IMR-90 (cell line): ENCODE measurements at regions not wholly inside any gene's neighbourhood (a gene's known extent, or its start where the extent isn't known, plus 50 kb on each side); places are given as distances from the start of the nearest gene placed in this dataset.

Source experiments
- ATAC-seq: fragments of 200-7000 bp; cut with Tn5 transposase; 2 replicates; pipeline ENCODE4 v1.9.1; 2020; ENCODE audit warnings: low read depth, mild to moderate bottlenecking, moderate library complexity
- BruUV-seq: library from RNA; stranded (reverse); fragments of 400-500 nt; replicated peaks from 2 replicates; lab custom pipeline; 2021; lab: Mats Ljungman, UMichigan
- CTCF ChIA-PET: fragments of 300-600 bp; formaldehyde crosslinking; extraction: SDS; loops from one replicate; lab custom pipeline; 2021; ENCODE audit warnings: antibody characterized with exemption; lab: Yijun Ruan, JAX
- POLR2A ChIA-PET: fragments of 300-600 bp; sonication (Branson Sonifier 250); formaldehyde crosslinking; loops from one replicate; lab custom pipeline; 2022; ENCODE audit warnings: antibody characterized with exemption; ENCODE audit not compliant: unreplicated experiment; lab: Charles Lee
- DNase-seq: peaks from one replicate; pipeline ENCODE4 v3.0.0; 2013
- H2AFZ ChIP-seq: replicated peaks from 2 replicates; pipeline ENCODE3; 2013; ENCODE audit warnings: low read length, mild to moderate bottlenecking; ENCODE audit not compliant: poor library complexity
- H2AK5ac ChIP-seq: 2 replicates; pipeline ENCODE4 v1.6.1; 2013; ENCODE audit warnings: low read depth, low read length, inconsistent platforms
- H2AK9ac ChIP-seq: replicated peaks from 2 replicates; pipeline ENCODE3; 2013; ENCODE audit warnings: mild to moderate bottlenecking, low read depth, low read length, moderate library complexity; ENCODE audit not compliant: poor library complexity
- H2BK120ac ChIP-seq: 2 replicates; pipeline ENCODE4 v1.6.1; 2013; ENCODE audit warnings: low read depth, low read length, inconsistent platforms
- H2BK15ac ChIP-seq: 3 replicates; pipeline ENCODE4 v1.6.1; 2013; ENCODE audit warnings: low read depth, low read length, inconsistent platforms
- H2BK20ac ChIP-seq: 2 replicates; pipeline ENCODE4 v1.6.1; 2013; ENCODE audit warnings: low read depth, mild to moderate bottlenecking, inconsistent platforms, low read length, moderate library complexity
- H2BK5ac ChIP-seq: 2 replicates; pipeline ENCODE4 v1.6.1; 2013; ENCODE audit warnings: mild to moderate bottlenecking, low read depth, low read length, inconsistent platforms; ENCODE audit not compliant: poor library complexity, severe bottlenecking
- H3K14ac ChIP-seq: replicated peaks from 2 replicates; pipeline ENCODE4 v1.6.1; 2013; ENCODE audit warnings: low read depth, low read length, inconsistent platforms
- H3K18ac ChIP-seq: 2 replicates; pipeline ENCODE4 v1.6.1; 2013; ENCODE audit warnings: low read depth, low read length, control low read depth
- H3K23ac ChIP-seq: 2 replicates; pipeline ENCODE4 v1.6.1; 2013; ENCODE audit warnings: low read depth, low read length, inconsistent platforms
- H3K27ac ChIP-seq: 2 replicates; pipeline ENCODE4 v1.5.1; 2013; ENCODE audit warnings: mild to moderate bottlenecking, control low read depth, low read length; ENCODE audit not compliant: insufficient read depth
- H3K27me3 ChIP-seq: 2 replicates; pipeline ENCODE4 v1.6.1; 2013; ENCODE audit warnings: low read length; ENCODE audit not compliant: control insufficient read depth, insufficient read depth
- H3K36me3 ChIP-seq: 2 replicates; pipeline ENCODE4 v1.6.1; 2013; ENCODE audit warnings: low read length, mixed read lengths; ENCODE audit not compliant: control insufficient read depth, insufficient read depth
- H3K4ac ChIP-seq: 2 replicates; pipeline ENCODE4 v1.6.1; 2013; ENCODE audit warnings: low read depth, low read length, inconsistent platforms
- H3K4me1 ChIP-seq: 2 replicates; pipeline ENCODE4 v1.6.1; 2013; ENCODE audit warnings: low read length, mixed read lengths; ENCODE audit not compliant: control insufficient read depth, insufficient read depth
- H3K4me2 ChIP-seq: 2 replicates; pipeline ENCODE4 v1.6.1; 2013; ENCODE audit warnings: low read depth, mild to moderate bottlenecking, control low read depth, low read length, moderate library complexity
- H3K4me3 ChIP-seq: 2 replicates; pipeline ENCODE4 v1.5.1; 2013; ENCODE audit warnings: low read depth, mild to moderate bottlenecking, control low read depth, low read length, moderate library complexity; ENCODE audit not compliant: insufficient read depth
- H3K56ac ChIP-seq: 2 replicates; pipeline ENCODE4 v1.6.1; 2013; ENCODE audit warnings: low read length, inconsistent platforms; ENCODE audit not compliant: insufficient read depth; ENCODE audit errors: extremely low read depth
- H3K79me1 ChIP-seq, 2 experiments: 2 replicates each; pipeline ENCODE4 v1.6.1; 2013; ENCODE audit warnings: low read length in 2 of 2, inconsistent platforms in 1 of 2, low read depth in 1 of 2
- H3K9ac ChIP-seq: 2 replicates; pipeline ENCODE4 v1.6.1; 2013; ENCODE audit warnings: low read depth, low read length, control low read depth
- H3K9me1 ChIP-seq: 2 replicates; pipeline ENCODE4 v1.6.1; 2013; ENCODE audit warnings: low read length, inconsistent platforms; ENCODE audit not compliant: insufficient read depth
- H3K9me3 ChIP-seq: 2 replicates; pipeline ENCODE4 v1.6.1; 2013; ENCODE audit warnings: low read length; ENCODE audit not compliant: control insufficient read depth, insufficient read depth
- H4K20me1 ChIP-seq: 2 replicates; pipeline ENCODE4 v1.6.1; 2013; ENCODE audit warnings: low read length, inconsistent platforms; ENCODE audit not compliant: insufficient read depth
- H4K5ac ChIP-seq: 2 replicates; pipeline ENCODE4 v1.6.1; 2013; ENCODE audit warnings: mild to moderate bottlenecking, low read depth, low read length, control low read depth
- H4K8ac ChIP-seq, 2 experiments: 2 replicates each; pipeline ENCODE4 v1.6.1; 2013; ENCODE audit warnings: low read depth in 2 of 2, low read length in 2 of 2, control low read depth in 1 of 2, inconsistent platforms in 1 of 2
- H4K91ac ChIP-seq: 2 replicates; pipeline ENCODE4 v1.6.1; 2013; ENCODE audit warnings: low read depth, low read length, inconsistent platforms; ENCODE audit not compliant: insufficient read depth
- CEBPB ChIP-seq: IDR thresholded peaks from 2 replicates; pipeline ENCODE4 v1.6.1; 2012; ENCODE audit warnings: low read depth, low read length, improper control_type of control experiment
- FOS ChIP-seq: fragments of 150-350 bp; IDR thresholded peaks from 2 replicates; pipeline ENCODE4 v1.6.1; 2016; ENCODE audit warnings: low read depth, low read length
- MXI1 ChIP-seq: IDR thresholded peaks from 2 replicates; pipeline ENCODE4 v1.6.1; 2012; ENCODE audit warnings: low read depth, mild to moderate bottlenecking, low read length, moderate library complexity, borderline replicate concordance
- NFE2L2 ChIP-seq: fragments of 150-350 bp; IDR thresholded peaks from 2 replicates; pipeline ENCODE4 v1.6.1; 2016; ENCODE audit warnings: low read depth, mild to moderate bottlenecking, low read length
- WGBS, 2 experiments: methylation state at CpG; one replicate each; pipeline versions ENCODE4 v1.1.5 to v1.1.7; 2013; ENCODE audit warnings: missing lambda C conversion rate in 2 of 2; ENCODE audit not compliant: insufficient read length in 1 of 2; ENCODE audit errors: extremely low coverage in 2 of 2; 5-methylcytosine and 5-hydroxymethylcytosine counted together
- dilution Hi-C: fragments of 300-500 bp; cut with HindIII; formaldehyde crosslinking; loops from one replicate; pipeline ENCODE4 v1.14.3; 2018; ENCODE audit warnings: low sequenced_read_pairs; ENCODE audit not compliant: unreplicated experiment
- in situ Hi-C: fragments of 300-500 bp; cut with MboI; formaldehyde crosslinking; loops from 3 replicates; pipeline ENCODE4 v1.14.3; 2019; ENCODE audit warnings: low sequenced_read_pairs, inconsistent platforms, mixed read lengths
- intact Hi-C: fragments of 100-400 bp; cut with micrococcal nuclease; formaldehyde crosslinking; loops from 2 replicates; pipeline ENCODE4 v1.10.0; 2022

DNA sequence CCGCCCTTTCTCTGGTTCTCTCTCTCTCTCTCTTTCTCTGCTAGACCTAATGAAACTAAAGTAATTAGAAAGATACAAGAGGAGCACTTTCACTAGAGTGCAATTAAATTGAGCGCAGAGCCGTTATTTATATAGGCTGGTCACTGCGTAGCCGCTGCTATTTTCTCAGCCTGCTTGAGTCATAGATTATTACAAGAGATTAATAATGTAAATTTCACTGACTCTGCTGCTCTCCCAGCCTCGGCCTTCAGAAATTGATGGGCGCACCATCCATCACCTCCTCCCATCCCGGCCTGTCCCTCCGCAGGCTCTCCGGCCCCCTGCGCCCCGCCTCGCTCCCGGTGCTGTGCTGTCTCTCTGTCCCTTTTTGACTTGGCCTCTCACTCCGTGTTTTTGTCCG lies 268.0 kb upstream of the MVB12B start:
- Histone ChIP-seq H3K4ac (no peak overlapping the region), H3K27ac (no peak overlapping the region), H3K23ac (no peak overlapping the region), H3K4me2 (no peak overlapping the region), H3K14ac (no peak overlapping the region), H3K9me3 (peaks cover 3% of the 10 kb centered on the region; the same call in 1 of the 2 replicates), H3K36me3 (no peaks in the 10 kb centered on the region), H3K4me3 (no peak overlapping the region), H2AK5ac (no peak overlapping the region), H2BK20ac (no peak overlapping the region), H3K9me1 (peaks cover 3% of the 10 kb centered on the region; the same call in 1 of the 2 replicates), H4K5ac (no peak overlapping the region), H4K8ac (no peak overlapping the region), H3K4me1 (no peaks in the 10 kb centered on the region; the same call in 1 of the 2 replicates), H4K20me1 (no peaks in the 10 kb centered on the region), H3K27me3 (peaks cover 64% of the 10 kb centered on the region), H2BK5ac (no peak overlapping the region), H4K91ac (no peak overlapping the region), H2BK15ac (no peak overlapping the region), H3K56ac (no peak overlapping the region), H3K9ac (no peak overlapping the region), H2BK120ac (no peak overlapping the region), H3K18ac (no peak overlapping the region), H2AFZ (no peak overlapping the region), H2AK9ac (no peak overlapping the region), H3K79me1 (no peaks in the 10 kb centered on the region)
- dilution Hi-C loops: no loop called here
- ChIA-PET POLR2A (no interaction called here), CTCF (no interaction called here)
- TF ChIP-seq CEBPB (no peak), NFE2L2 (no peak), MXI1 (no peak), FOS (no peak)
- ATAC-seq: no peak
- no TSS peak for BruUV-seq
- 0% methylated on average over 1 of the region's 16 CpGs; no CpG with 5 or more reads in 1 of the 2 experiments for WGBS, 2 experiments
- intact Hi-C loops: loop anchor here (10.0 kb wide), 1 partner anchor 314 kb away; the partner anchor contains the start of gene PBX3
- in situ Hi-C loops: no loop called here
- no peak for DNase-seq
